ENCODE measurements at regions not wholly inside any gene's neighbourhood (a gene's known extent, or its start where the extent isn't known, plus 50 kb on each side); places are given as distances from the start of the nearest gene placed in this dataset.

DNA sequence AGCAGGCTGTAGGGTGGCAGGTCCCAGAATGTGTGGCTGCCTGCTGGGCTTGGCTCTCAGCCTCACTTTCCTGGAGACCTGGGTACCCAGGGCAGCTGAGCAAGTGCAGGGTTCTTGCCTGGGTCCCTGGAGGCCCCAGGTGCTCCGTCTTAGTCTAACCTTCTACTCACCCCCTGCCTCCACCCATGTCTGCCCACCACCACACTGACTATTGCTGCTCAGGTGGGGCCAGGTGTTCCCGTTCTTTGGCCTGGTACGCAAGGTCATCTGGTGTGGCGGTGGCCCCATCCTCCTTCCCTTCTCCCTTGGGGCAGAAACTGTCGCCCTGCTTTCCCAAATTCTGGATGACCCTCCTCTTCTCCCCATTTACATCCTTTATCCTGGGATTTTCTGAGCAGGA lies 319.9 kb downstream of the TMEM121 start:
- Histone ChIP-seq H3K4me3 (replicated peaks in 1 of 3; ENCODE audit: insufficient read depth in 1 of 3, low read depth in 1 of 3, low read length in 3 of 3) (no peak overlapping the region), H3K9ac (replicated peaks; ENCODE audit: extremely low read depth, insufficient read depth, low read length) (no peak overlapping the region), H4K20me1 (replicated peaks; ENCODE audit: control insufficient read depth, extremely low read depth, insufficient read depth, low read length) (no peaks in the 10 kb centered on the region), H3K4me1 (ENCODE audit: control insufficient read depth, extremely low read depth, insufficient read depth, low read length) (no peaks in the 10 kb centered on the region), H3K79me2 (ENCODE audit: control insufficient read depth, insufficient read depth, low read length) (no peaks in the 10 kb centered on the region), H3K9me3 (replicated peaks; ENCODE audit: control insufficient read depth, insufficient read depth, low read length) (peaks cover 14% of the 10 kb centered on the region), H3K36me3 (ENCODE audit: control insufficient read depth in 2 of 2, extremely low read depth in 1 of 2, insufficient read depth in 2 of 2, low read length in 2 of 2) (no peaks in the 10 kb centered on the region), H3K27ac (ENCODE audit: insufficient read depth, low read depth, low read length) (no peak overlapping the region), H2AFZ (ENCODE audit: low read depth, low read length) (no peak overlapping the region), H3K9me1 (replicated peaks; ENCODE audit: control insufficient read depth, extremely low read depth, insufficient read depth, low read length) (no peaks in the 10 kb centered on the region), H3K27me3 (ENCODE audit: control insufficient read depth in 2 of 2, insufficient read depth in 2 of 2, low read length in 2 of 2) (no peaks in the 10 kb centered on the region), H3K4me2 (ENCODE audit: insufficient read depth, low read length) (no peak overlapping the region)
- dilution Hi-C loops (cut with MboI; ENCODE audit: extremely low pct_ligation_motif_present, low sequenced_read_pairs) (no loop called here), intact Hi-C loops (cut with micrococcal nuclease) (no loop called here)
- CTCF ChIA-PET: no interaction called here
- DNase-seq (ENCODE audit: low read depth, low spot score) (no peak), FAIRE-seq (no peak)
- POLR2A ChIA-PET: no interaction called here
- no TSS peak for BruUV-seq (replicated peaks)
- TF ChIP-seq, protein P1, sequence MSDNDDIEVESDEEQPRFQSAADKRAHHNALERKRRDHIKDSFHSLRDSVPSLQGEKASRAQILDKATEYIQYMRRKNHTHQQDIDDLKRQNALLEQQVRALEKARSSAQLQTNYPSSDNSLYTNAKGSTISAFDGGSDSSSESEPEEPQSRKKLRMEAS (IDR thresholded peaks at IDR 0.05; ENCODE audit: insufficient read depth, insufficient read length): no peak
- TF ChIP-seq FOS (IDR thresholded peaks at IDR 0.05; ENCODE audit: borderline replicate concordance, insufficient read depth, low read length): no peak
- no peak for TF ChIP-seq POLR2A (IDR thresholded peaks at IDR 0.05; ENCODE audit: low read depth, low read length)
- TF ChIP-seq GATA2 (IDR thresholded peaks at IDR 0.05; ENCODE audit: insufficient read depth, insufficient read length, low read depth, low read length): no peak
- TF ChIP-seq JUN (IDR thresholded peaks at IDR 0.05; ENCODE audit: borderline replicate concordance, insufficient read depth, insufficient read length, low read depth): no peak
- no peak for TF ChIP-seq POLR2AphosphoS5 (IDR thresholded peaks at IDR 0.05; ENCODE audit: insufficient read depth, low read depth, low read length)
- TF ChIP-seq, protein P2, sequence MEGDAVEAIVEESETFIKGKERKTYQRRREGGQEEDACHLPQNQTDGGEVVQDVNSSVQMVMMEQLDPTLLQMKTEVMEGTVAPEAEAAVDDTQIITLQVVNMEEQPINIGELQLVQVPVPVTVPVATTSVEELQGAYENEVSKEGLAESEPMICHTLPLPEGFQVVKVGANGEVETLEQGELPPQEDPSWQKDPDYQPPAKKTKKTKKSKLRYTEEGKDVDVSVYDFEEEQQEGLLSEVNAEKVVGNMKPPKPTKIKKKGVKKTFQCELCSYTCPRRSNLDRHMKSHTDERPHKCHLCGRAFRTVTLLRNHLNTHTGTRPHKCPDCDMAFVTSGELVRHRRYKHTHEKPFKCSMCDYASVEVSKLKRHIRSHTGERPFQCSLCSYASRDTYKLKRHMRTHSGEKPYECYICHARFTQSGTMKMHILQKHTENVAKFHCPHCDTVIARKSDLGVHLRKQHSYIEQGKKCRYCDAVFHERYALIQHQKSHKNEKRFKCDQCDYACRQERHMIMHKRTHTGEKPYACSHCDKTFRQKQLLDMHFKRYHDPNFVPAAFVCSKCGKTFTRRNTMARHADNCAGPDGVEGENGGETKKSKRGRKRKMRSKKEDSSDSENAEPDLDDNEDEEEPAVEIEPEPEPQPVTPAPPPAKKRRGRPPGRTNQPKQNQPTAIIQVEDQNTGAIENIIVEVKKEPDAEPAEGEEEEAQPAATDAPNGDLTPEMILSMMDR (IDR thresholded peaks at IDR 0.05; ENCODE audit: extremely low read depth in 1 of 2, insufficient read depth in 1 of 2, low read depth in 1 of 2, low read length in 2 of 2): no peak
- TF ChIP-seq EZH2 (IDR thresholded peaks at IDR 0.05; ENCODE audit: borderline replicate concordance, low read depth, low read length, severe bottlenecking): no peak
- TF ChIP-seq MYC (IDR thresholded peaks at IDR 0.05; ENCODE audit: low read depth, low read length): no peak

Measured in endothelial cell of umbilical vein (primary cell).